HL-60 (cell line): ENCODE measurements at regions not wholly inside any gene's neighbourhood (a gene's known extent, or its start where the extent isn't known, plus 50 kb on each side); places are given as distances from the start of the nearest gene placed in this dataset.

Experiments
- DNase-seq, 2 experiments: peaks; one replicate each; pipeline ENCODE4 v3.0.0-alpha.2; 2010 to 2020; ENCODE audit warnings: low read depth in 1 of 2, low spot score in 1 of 2
- H3K27ac ChIP-seq: fragments of 250-450 bp; sonication (Bioruptor Pico); replicated peaks from 2 replicates; pipeline ENCODE4 v1.5.1; 2020; ENCODE audit warnings: mild to moderate bottlenecking, moderate library complexity
- H3K27me3 ChIP-seq: fragments of 250-450 bp; sonication (Bioruptor Pico); 2 replicates; pipeline ENCODE4 v1.5.1; 2021; ENCODE audit warnings: mild to moderate bottlenecking, moderate library complexity; ENCODE audit not compliant: insufficient read depth, poor library complexity, severe bottlenecking
- H3K4me3 ChIP-seq: replicated peaks from 2 replicates; pipeline ENCODE4 v1.5.1; 2011; ENCODE audit warnings: mild to moderate bottlenecking, control low read depth, low read length; ENCODE audit not compliant: insufficient read depth
- GABPA ChIP-seq: IDR thresholded peaks from 2 replicates; pipeline ENCODE4 v1.6.1; 2012; ENCODE audit warnings: low read depth
- POLR2AphosphoS5 ChIP-seq: IDR thresholded peaks from 2 replicates; pipeline ENCODE4 v1.6.1; 2012; ENCODE audit warnings: low read depth
- SPI1 ChIP-seq: IDR thresholded peaks from 2 replicates; pipeline ENCODE4 v1.6.1; 2012; ENCODE audit warnings: low read depth, mild to moderate bottlenecking, borderline replicate concordance
- TF ChIP-seq, protein P1 (sequence below): IDR thresholded peaks from 2 replicates; pipeline ENCODE4 v1.6.1; 2012; ENCODE audit warnings: low read depth; ENCODE audit not compliant: insufficient replicate concordance
- TF ChIP-seq, protein P2 (sequence below): IDR thresholded peaks from one replicate; pipeline ENCODE4 v1.5.1; 2011; ENCODE audit warnings: low read length, control low read depth, inconsistent platforms; ENCODE audit not compliant: insufficient read depth

DNA sequence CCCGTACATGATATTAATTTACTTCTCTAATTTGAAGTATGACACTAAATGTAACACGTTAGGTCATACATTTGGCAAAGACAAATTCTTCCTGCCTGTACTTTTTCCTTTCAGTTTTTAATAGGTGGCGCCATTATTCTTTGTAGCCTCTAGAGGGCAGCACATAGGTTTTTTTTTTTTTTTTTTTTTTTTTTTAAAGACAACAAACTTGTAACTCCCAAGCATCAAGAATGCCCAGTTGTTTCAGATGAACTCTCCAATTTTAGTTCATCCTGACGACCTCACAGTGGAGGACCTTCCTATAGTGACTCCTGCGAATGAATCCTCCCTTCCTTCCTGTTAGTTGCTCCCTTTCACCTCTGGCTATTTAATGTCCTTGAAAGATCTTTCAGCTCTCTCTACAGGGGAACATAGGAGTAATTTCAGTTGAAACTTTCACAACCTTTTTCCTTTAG is 139.3 kb upstream of the HDAC9 start:
- H3K4me3 ChIP-seq = no peak overlapping the region
- DNase-seq = no peak
- TF ChIP-seq, protein P1, sequence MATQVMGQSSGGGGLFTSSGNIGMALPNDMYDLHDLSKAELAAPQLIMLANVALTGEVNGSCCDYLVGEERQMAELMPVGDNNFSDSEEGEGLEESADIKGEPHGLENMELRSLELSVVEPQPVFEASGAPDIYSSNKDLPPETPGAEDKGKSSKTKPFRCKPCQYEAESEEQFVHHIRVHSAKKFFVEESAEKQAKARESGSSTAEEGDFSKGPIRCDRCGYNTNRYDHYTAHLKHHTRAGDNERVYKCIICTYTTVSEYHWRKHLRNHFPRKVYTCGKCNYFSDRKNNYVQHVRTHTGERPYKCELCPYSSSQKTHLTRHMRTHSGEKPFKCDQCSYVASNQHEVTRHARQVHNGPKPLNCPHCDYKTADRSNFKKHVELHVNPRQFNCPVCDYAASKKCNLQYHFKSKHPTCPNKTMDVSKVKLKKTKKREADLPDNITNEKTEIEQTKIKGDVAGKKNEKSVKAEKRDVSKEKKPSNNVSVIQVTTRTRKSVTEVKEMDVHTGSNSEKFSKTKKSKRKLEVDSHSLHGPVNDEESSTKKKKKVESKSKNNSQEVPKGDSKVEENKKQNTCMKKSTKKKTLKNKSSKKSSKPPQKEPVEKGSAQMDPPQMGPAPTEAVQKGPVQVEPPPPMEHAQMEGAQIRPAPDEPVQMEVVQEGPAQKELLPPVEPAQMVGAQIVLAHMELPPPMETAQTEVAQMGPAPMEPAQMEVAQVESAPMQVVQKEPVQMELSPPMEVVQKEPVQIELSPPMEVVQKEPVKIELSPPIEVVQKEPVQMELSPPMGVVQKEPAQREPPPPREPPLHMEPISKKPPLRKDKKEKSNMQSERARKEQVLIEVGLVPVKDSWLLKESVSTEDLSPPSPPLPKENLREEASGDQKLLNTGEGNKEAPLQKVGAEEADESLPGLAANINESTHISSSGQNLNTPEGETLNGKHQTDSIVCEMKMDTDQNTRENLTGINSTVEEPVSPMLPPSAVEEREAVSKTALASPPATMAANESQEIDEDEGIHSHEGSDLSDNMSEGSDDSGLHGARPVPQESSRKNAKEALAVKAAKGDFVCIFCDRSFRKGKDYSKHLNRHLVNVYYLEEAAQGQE = no peak
- no peak for TF ChIP-seq SPI1
- TF ChIP-seq GABPA = no peak
- TF ChIP-seq, protein P2, sequence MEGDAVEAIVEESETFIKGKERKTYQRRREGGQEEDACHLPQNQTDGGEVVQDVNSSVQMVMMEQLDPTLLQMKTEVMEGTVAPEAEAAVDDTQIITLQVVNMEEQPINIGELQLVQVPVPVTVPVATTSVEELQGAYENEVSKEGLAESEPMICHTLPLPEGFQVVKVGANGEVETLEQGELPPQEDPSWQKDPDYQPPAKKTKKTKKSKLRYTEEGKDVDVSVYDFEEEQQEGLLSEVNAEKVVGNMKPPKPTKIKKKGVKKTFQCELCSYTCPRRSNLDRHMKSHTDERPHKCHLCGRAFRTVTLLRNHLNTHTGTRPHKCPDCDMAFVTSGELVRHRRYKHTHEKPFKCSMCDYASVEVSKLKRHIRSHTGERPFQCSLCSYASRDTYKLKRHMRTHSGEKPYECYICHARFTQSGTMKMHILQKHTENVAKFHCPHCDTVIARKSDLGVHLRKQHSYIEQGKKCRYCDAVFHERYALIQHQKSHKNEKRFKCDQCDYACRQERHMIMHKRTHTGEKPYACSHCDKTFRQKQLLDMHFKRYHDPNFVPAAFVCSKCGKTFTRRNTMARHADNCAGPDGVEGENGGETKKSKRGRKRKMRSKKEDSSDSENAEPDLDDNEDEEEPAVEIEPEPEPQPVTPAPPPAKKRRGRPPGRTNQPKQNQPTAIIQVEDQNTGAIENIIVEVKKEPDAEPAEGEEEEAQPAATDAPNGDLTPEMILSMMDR = no peak
- no peak for TF ChIP-seq POLR2AphosphoS5
- H3K27ac ChIP-seq = no peak overlapping the region
- no peaks in the 10 kb centered on the region for H3K27me3 ChIP-seq

DNA sequence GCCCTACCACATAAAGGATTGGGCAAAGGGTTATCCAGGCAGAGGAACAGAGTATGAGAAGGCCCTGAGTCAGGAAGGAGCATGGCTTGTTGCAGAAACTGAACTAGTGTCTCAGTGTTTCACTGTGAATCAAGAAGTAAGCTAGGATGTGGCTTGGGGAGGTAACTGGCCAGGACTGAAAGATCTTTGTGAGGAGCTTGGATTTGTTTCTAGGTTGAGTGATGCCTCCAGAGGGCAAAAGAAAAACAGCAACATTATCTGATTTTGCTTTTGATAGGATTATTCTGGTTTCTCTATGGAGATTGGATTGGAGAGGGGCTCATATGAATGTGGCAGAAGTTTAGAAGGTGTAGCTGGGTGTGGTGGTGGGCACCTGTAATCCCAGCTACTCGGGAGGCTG is 137.9 kb upstream of the HDAC9 start:
- no peaks in the 10 kb centered on the region for H3K27me3 ChIP-seq
- no peak overlapping the region for H3K27ac ChIP-seq
- TF ChIP-seq POLR2AphosphoS5 = no peak
- TF ChIP-seq GABPA = no peak
- no peak for TF ChIP-seq SPI1
- TF ChIP-seq, protein P2 = no peak
- TF ChIP-seq, protein P1 = no peak
- no peak overlapping the region for H3K4me3 ChIP-seq
- DNase-seq = no peak

DNA sequence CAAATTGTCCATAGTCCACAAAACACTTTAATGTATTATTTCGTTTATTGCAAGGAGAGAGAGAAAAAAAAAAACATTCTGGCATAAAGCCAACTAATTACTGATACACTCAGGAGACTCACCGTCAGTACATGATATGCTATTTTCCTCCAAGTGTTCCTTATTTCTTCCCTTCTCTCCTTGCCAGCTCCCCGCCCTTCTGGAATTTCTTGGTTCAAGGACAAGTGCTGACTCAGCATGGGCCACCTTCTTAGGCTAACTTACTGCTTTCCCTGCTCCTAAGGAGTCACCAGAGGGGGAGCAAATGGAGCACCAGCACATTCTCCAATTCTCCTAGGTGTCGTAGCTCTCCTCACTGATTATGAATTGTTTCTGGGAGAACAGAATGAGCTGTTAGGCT is 133.8 kb upstream of the HDAC9 start:
- Histone ChIP-seq H3K27me3 (no peaks in the 10 kb centered on the region), H3K27ac (no peak overlapping the region), H3K4me3 (no peak overlapping the region)
- no peak for TF ChIP-seq POLR2AphosphoS5
- TF ChIP-seq GABPA = no peak
- TF ChIP-seq SPI1 = no peak
- TF ChIP-seq, protein P2 = no peak
- TF ChIP-seq, protein P1 = no peak
- no peak for DNase-seq
